IMR-90 (cell line): ENCODE measurements at regions not wholly inside any gene's neighbourhood (a gene's known extent, or its start where the extent isn't known, plus 50 kb on each side); places are given as distances from the start of the nearest gene placed in this dataset.

ENCODE experiments used
- ATAC-seq: fragments of 200-7000 bp; cut with Tn5 transposase; 2 replicates; pipeline ENCODE4 v1.9.1; 2020; ENCODE audit warnings: low read depth, mild to moderate bottlenecking, moderate library complexity
- BruUV-seq: library from RNA; stranded (reverse); fragments of 400-500 nt; replicated peaks from 2 replicates; lab custom pipeline; 2021; lab: Mats Ljungman, UMichigan
- CTCF ChIA-PET: fragments of 300-600 bp; formaldehyde crosslinking; extraction: SDS; loops from one replicate; lab custom pipeline; 2021; ENCODE audit warnings: antibody characterized with exemption; lab: Yijun Ruan, JAX
- POLR2A ChIA-PET: fragments of 300-600 bp; sonication (Branson Sonifier 250); formaldehyde crosslinking; loops from one replicate; lab custom pipeline; 2022; ENCODE audit warnings: antibody characterized with exemption; ENCODE audit not compliant: unreplicated experiment; lab: Charles Lee
- DNase-seq: peaks from one replicate; pipeline ENCODE4 v3.0.0; 2013
- H2AFZ ChIP-seq: replicated peaks from 2 replicates; pipeline ENCODE3; 2013; ENCODE audit warnings: low read length, mild to moderate bottlenecking; ENCODE audit not compliant: poor library complexity
- H2AK5ac ChIP-seq: 2 replicates; pipeline ENCODE4 v1.6.1; 2013; ENCODE audit warnings: low read depth, low read length, inconsistent platforms
- H2AK9ac ChIP-seq: replicated peaks from 2 replicates; pipeline ENCODE3; 2013; ENCODE audit warnings: mild to moderate bottlenecking, low read depth, low read length, moderate library complexity; ENCODE audit not compliant: poor library complexity
- H2BK120ac ChIP-seq: 2 replicates; pipeline ENCODE4 v1.6.1; 2013; ENCODE audit warnings: low read depth, low read length, inconsistent platforms
- H2BK15ac ChIP-seq: 3 replicates; pipeline ENCODE4 v1.6.1; 2013; ENCODE audit warnings: low read depth, low read length, inconsistent platforms
- H2BK20ac ChIP-seq: 2 replicates; pipeline ENCODE4 v1.6.1; 2013; ENCODE audit warnings: low read depth, mild to moderate bottlenecking, inconsistent platforms, low read length, moderate library complexity
- H2BK5ac ChIP-seq: 2 replicates; pipeline ENCODE4 v1.6.1; 2013; ENCODE audit warnings: mild to moderate bottlenecking, low read depth, low read length, inconsistent platforms; ENCODE audit not compliant: poor library complexity, severe bottlenecking
- H3K14ac ChIP-seq: replicated peaks from 2 replicates; pipeline ENCODE4 v1.6.1; 2013; ENCODE audit warnings: low read depth, low read length, inconsistent platforms
- H3K18ac ChIP-seq: 2 replicates; pipeline ENCODE4 v1.6.1; 2013; ENCODE audit warnings: low read depth, low read length, control low read depth
- H3K23ac ChIP-seq: 2 replicates; pipeline ENCODE4 v1.6.1; 2013; ENCODE audit warnings: low read depth, low read length, inconsistent platforms
- H3K27ac ChIP-seq: 2 replicates; pipeline ENCODE4 v1.5.1; 2013; ENCODE audit warnings: mild to moderate bottlenecking, control low read depth, low read length; ENCODE audit not compliant: insufficient read depth
- H3K27me3 ChIP-seq: 2 replicates; pipeline ENCODE4 v1.6.1; 2013; ENCODE audit warnings: low read length; ENCODE audit not compliant: control insufficient read depth, insufficient read depth
- H3K36me3 ChIP-seq: 2 replicates; pipeline ENCODE4 v1.6.1; 2013; ENCODE audit warnings: low read length, mixed read lengths; ENCODE audit not compliant: control insufficient read depth, insufficient read depth
- H3K4ac ChIP-seq: 2 replicates; pipeline ENCODE4 v1.6.1; 2013; ENCODE audit warnings: low read depth, low read length, inconsistent platforms
- H3K4me1 ChIP-seq: 2 replicates; pipeline ENCODE4 v1.6.1; 2013; ENCODE audit warnings: low read length, mixed read lengths; ENCODE audit not compliant: control insufficient read depth, insufficient read depth
- H3K4me2 ChIP-seq: 2 replicates; pipeline ENCODE4 v1.6.1; 2013; ENCODE audit warnings: low read depth, mild to moderate bottlenecking, control low read depth, low read length, moderate library complexity
- H3K4me3 ChIP-seq: 2 replicates; pipeline ENCODE4 v1.5.1; 2013; ENCODE audit warnings: low read depth, mild to moderate bottlenecking, control low read depth, low read length, moderate library complexity; ENCODE audit not compliant: insufficient read depth
- H3K56ac ChIP-seq: 2 replicates; pipeline ENCODE4 v1.6.1; 2013; ENCODE audit warnings: low read length, inconsistent platforms; ENCODE audit not compliant: insufficient read depth; ENCODE audit errors: extremely low read depth
- H3K79me1 ChIP-seq, 2 experiments: 2 replicates each; pipeline ENCODE4 v1.6.1; 2013; ENCODE audit warnings: low read length in 2 of 2, inconsistent platforms in 1 of 2, low read depth in 1 of 2
- H3K9ac ChIP-seq: 2 replicates; pipeline ENCODE4 v1.6.1; 2013; ENCODE audit warnings: low read depth, low read length, control low read depth
- H3K9me1 ChIP-seq: 2 replicates; pipeline ENCODE4 v1.6.1; 2013; ENCODE audit warnings: low read length, inconsistent platforms; ENCODE audit not compliant: insufficient read depth
- H3K9me3 ChIP-seq: 2 replicates; pipeline ENCODE4 v1.6.1; 2013; ENCODE audit warnings: low read length; ENCODE audit not compliant: control insufficient read depth, insufficient read depth
- H4K20me1 ChIP-seq: 2 replicates; pipeline ENCODE4 v1.6.1; 2013; ENCODE audit warnings: low read length, inconsistent platforms; ENCODE audit not compliant: insufficient read depth
- H4K5ac ChIP-seq: 2 replicates; pipeline ENCODE4 v1.6.1; 2013; ENCODE audit warnings: mild to moderate bottlenecking, low read depth, low read length, control low read depth
- H4K8ac ChIP-seq, 2 experiments: 2 replicates each; pipeline ENCODE4 v1.6.1; 2013; ENCODE audit warnings: low read depth in 2 of 2, low read length in 2 of 2, control low read depth in 1 of 2, inconsistent platforms in 1 of 2
- H4K91ac ChIP-seq: 2 replicates; pipeline ENCODE4 v1.6.1; 2013; ENCODE audit warnings: low read depth, low read length, inconsistent platforms; ENCODE audit not compliant: insufficient read depth
- MAZ ChIP-seq: IDR thresholded peaks from 2 replicates; pipeline ENCODE4 v1.6.1; 2012; ENCODE audit warnings: low read depth, mild to moderate bottlenecking, low read length, improper control_type of control experiment, moderate library complexity, borderline replicate concordance
- NFE2L2 ChIP-seq: fragments of 150-350 bp; IDR thresholded peaks from 2 replicates; pipeline ENCODE4 v1.6.1; 2016; ENCODE audit warnings: low read depth, mild to moderate bottlenecking, low read length
- POLR2A ChIP-seq: IDR thresholded peaks from 2 replicates; pipeline ENCODE4 v1.6.1; 2012; ENCODE audit warnings: mild to moderate bottlenecking, low read depth, low read length
- RAD21 ChIP-seq: IDR thresholded peaks from 2 replicates; pipeline ENCODE4 v1.6.1; 2012; ENCODE audit warnings: low read length, improper control_type of control experiment
- RCOR1 ChIP-seq: IDR thresholded peaks from 2 replicates; pipeline ENCODE4 v1.6.1; 2012; ENCODE audit warnings: mild to moderate bottlenecking, low read length, improper control_type of control experiment; ENCODE audit not compliant: insufficient replicate concordance
- RFX5 ChIP-seq: IDR thresholded peaks from 2 replicates; pipeline ENCODE4 v1.8.0; 2012; ENCODE audit warnings: low read depth, mild to moderate bottlenecking, low read length, moderate library complexity
- WGBS, 2 experiments: methylation state at CpG; one replicate each; pipeline versions ENCODE4 v1.1.5 to v1.1.7; 2013; ENCODE audit warnings: missing lambda C conversion rate in 2 of 2; ENCODE audit not compliant: insufficient read length in 1 of 2; ENCODE audit errors: extremely low coverage in 2 of 2; 5-methylcytosine and 5-hydroxymethylcytosine counted together
- dilution Hi-C: fragments of 300-500 bp; cut with HindIII; formaldehyde crosslinking; loops from one replicate; pipeline ENCODE4 v1.14.3; 2018; ENCODE audit warnings: low sequenced_read_pairs; ENCODE audit not compliant: unreplicated experiment
- in situ Hi-C: fragments of 300-500 bp; cut with MboI; formaldehyde crosslinking; loops from 3 replicates; pipeline ENCODE4 v1.14.3; 2019; ENCODE audit warnings: low sequenced_read_pairs, inconsistent platforms, mixed read lengths
- intact Hi-C: fragments of 100-400 bp; cut with micrococcal nuclease; formaldehyde crosslinking; loops from 2 replicates; pipeline ENCODE4 v1.10.0; 2022
- TF ChIP-seq, protein P1 (sequence below): conservative IDR thresholded peaks from 2 replicates; pipeline ENCODE4 v1.5.1; 2012; ENCODE audit warnings: mild to moderate bottlenecking, low read depth, low read length, improper control_type of control experiment

DNA sequence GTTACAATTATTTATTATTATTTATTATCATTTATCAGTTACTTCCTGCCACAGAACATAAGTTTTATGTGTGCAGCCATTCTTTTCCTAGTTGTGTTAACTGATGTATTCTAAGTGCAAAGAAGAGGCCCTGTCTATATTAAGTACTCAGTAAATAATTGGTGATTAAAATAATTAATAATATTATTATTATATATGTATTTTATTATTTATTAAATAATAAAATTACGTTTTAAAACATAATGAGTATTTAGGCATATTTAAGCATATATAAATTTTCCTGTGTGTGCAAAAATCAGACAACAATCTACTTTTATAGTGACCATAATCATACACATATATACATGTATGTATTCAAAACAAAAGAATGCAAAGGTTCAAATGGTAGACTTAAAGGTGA, 1871.6 kb upstream of the IGFBP7 start:
- Histone ChIP-seq H3K9ac (no peak overlapping the region), H2AK5ac (no peak overlapping the region), H3K4me3 (no peak overlapping the region), H3K9me3 (no peaks in the 10 kb centered on the region), H3K36me3 (no peaks in the 10 kb centered on the region), H2AFZ (no peak overlapping the region), H3K79me1 (no peaks in the 10 kb centered on the region), H3K18ac (no peak overlapping the region), H4K5ac (no peak overlapping the region), H2BK15ac (no peak overlapping the region), H2BK120ac (no peak overlapping the region), H3K23ac (no peak overlapping the region), H3K9me1 (no peaks in the 10 kb centered on the region), H3K4me2 (no peak overlapping the region), H2BK20ac (no peak overlapping the region), H3K27ac (no peak overlapping the region), H4K8ac (no peak overlapping the region), H3K4me1 (no peaks in the 10 kb centered on the region), H3K14ac (no peak overlapping the region), H4K91ac (no peak overlapping the region), H2AK9ac (no peak overlapping the region), H3K27me3 (no peaks in the 10 kb centered on the region), H4K20me1 (no peaks in the 10 kb centered on the region), H2BK5ac (no peak overlapping the region), H3K56ac (no peak overlapping the region), H3K4ac (no peak overlapping the region)
- intact Hi-C loops: no loop called here
- TF ChIP-seq, protein P1, sequence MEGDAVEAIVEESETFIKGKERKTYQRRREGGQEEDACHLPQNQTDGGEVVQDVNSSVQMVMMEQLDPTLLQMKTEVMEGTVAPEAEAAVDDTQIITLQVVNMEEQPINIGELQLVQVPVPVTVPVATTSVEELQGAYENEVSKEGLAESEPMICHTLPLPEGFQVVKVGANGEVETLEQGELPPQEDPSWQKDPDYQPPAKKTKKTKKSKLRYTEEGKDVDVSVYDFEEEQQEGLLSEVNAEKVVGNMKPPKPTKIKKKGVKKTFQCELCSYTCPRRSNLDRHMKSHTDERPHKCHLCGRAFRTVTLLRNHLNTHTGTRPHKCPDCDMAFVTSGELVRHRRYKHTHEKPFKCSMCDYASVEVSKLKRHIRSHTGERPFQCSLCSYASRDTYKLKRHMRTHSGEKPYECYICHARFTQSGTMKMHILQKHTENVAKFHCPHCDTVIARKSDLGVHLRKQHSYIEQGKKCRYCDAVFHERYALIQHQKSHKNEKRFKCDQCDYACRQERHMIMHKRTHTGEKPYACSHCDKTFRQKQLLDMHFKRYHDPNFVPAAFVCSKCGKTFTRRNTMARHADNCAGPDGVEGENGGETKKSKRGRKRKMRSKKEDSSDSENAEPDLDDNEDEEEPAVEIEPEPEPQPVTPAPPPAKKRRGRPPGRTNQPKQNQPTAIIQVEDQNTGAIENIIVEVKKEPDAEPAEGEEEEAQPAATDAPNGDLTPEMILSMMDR: no peak
- TF ChIP-seq RCOR1: no peak
- no peak for TF ChIP-seq RFX5
- no peak for TF ChIP-seq MAZ
- TF ChIP-seq POLR2A: no peak
- TF ChIP-seq NFE2L2: no peak
- no peak for TF ChIP-seq RAD21
- in situ Hi-C loops: no loop called here
- CTCF ChIA-PET: no interaction called here
- ATAC-seq: no peak
- DNase-seq: no peak
- dilution Hi-C loops: no loop called here
- WGBS, 2 experiments: no CpG with 5 or more reads among the region's 1 CpG
- no TSS peak for BruUV-seq
- POLR2A ChIA-PET: no interaction called here
